Adrenal gland (tissue), 5 donors: ENCODE measurements at regions not wholly inside any gene's neighbourhood (a gene's known extent, or its start where the extent isn't known, plus 50 kb on each side); places are given as distances from the start of the nearest gene placed in this dataset.

Source experiments
- CTCF ChIP-seq, 6 experiments: fragments of 450-650 bp in 4 of 6; fragments of 200-600 bp in 2 of 6; sonication (generic) in 1 of 6; IDR thresholded peaks; 1 replicate in 5 of 6; 2 replicates in 1 of 6; pipeline versions ENCODE4 v1.5.1 to v1.8.0; 2016 to 2021; ENCODE audit warnings: antibody characterized with exemption in 6 of 6, mild to moderate bottlenecking in 2 of 6, moderate library complexity in 1 of 6
- POLR2A ChIP-seq, 2 donors: fragments of 450-650 bp; IDR thresholded peaks; one replicate each; pipeline ENCODE4 v1.6.1; 2017; ENCODE audit warnings: antibody characterized with exemption in 2 of 2, mild to moderate bottlenecking in 2 of 2, moderate library complexity in 1 of 2
- donor health status: DM: no; HTN: no; CAD: no.

GRCh38 chr4:182188622-182189021 lies 54.6 kb upstream of the TENM3 start:
- TF ChIP-seq CTCF (IDR thresholded peaks at IDR 0.05) (no peak), POLR2A (IDR thresholded peaks at IDR 0.05) (no peak)
